Choroid plexus epithelial cell (primary cell): ENCODE measurements at regions not wholly inside any gene's neighbourhood (a gene's known extent, or its start where the extent isn't known, plus 50 kb on each side); places are given as distances from the start of the nearest gene placed in this dataset.

ENCODE experiments used
- DNase-seq: peaks from one replicate; pipeline ENCODE4 v3.0.0-alpha.2; 2010; ENCODE audit warnings: low read depth
- H3K4me3 ChIP-seq: 2 replicates; pipeline ENCODE4 v1.5.1; 2011; ENCODE audit warnings: low read depth, mild to moderate bottlenecking, control low read depth, low read length, moderate library complexity
- CTCF ChIP-seq: conservative IDR thresholded peaks from 2 replicates; pipeline ENCODE4 v1.5.1; 2011; ENCODE audit warnings: low read depth, mild to moderate bottlenecking, control low read depth, inconsistent platforms, low read length, moderate library complexity

- no peak overlapping the region for H3K4me3 ChIP-seq
These were observed 246.5 kb upstream of the CDIN1 start for GRCh38 chr15:36332896-36333295.

GRCh38 chr15:36334059-36334458 lies 245.4 kb upstream of the CDIN1 start:
- peak; percentile 80 for DNase-seq
- H3K4me3 ChIP-seq = no peak overlapping the region
- no peak for TF ChIP-seq CTCF

More at GRCh38 chr15:36332896-36333295, 246.5 kb upstream of the CDIN1 start:
- TF ChIP-seq CTCF = no peak
- no peak for DNase-seq

- no peak for TF ChIP-seq CTCF
- DNase-seq = no peak
- H3K4me3 ChIP-seq = no peak overlapping the region
These were observed 244.2 kb upstream of the CDIN1 start for GRCh38 chr15:36335224-36335623.

GRCh38 chr15:36335659-36336058 lies 243.8 kb upstream of the CDIN1 start:
- no peak for TF ChIP-seq CTCF
- DNase-seq = no peak
- H3K4me3 ChIP-seq = no peak overlapping the region

GRCh38 chr15:36344887-36345286 lies 234.5 kb upstream of the CDIN1 start:
- no peak overlapping the region for H3K4me3 ChIP-seq
- TF ChIP-seq CTCF = no peak
- no peak for DNase-seq

- no peak for TF ChIP-seq CTCF
- DNase-seq = no peak
- no peak overlapping the region for H3K4me3 ChIP-seq
These were observed 232.1 kb upstream of the CDIN1 start for GRCh38 chr15:36347272-36347858.

- no peak for DNase-seq
- TF ChIP-seq CTCF = no peak
- H3K4me3 ChIP-seq = no peak overlapping the region
These were observed 223.0 kb upstream of the CDIN1 start for GRCh38 chr15:36356466-36356865.
